MCF 10A (cell line): ENCODE measurements at regions not wholly inside any gene's neighbourhood (a gene's known extent, or its start where the extent isn't known, plus 50 kb on each side); places are given as distances from the start of the nearest gene placed in this dataset.

Experiments
- BruUV-seq: library from RNA; stranded (reverse); fragments of 400-500 nt; replicated peaks from 2 replicates; lab custom pipeline; 2021; lab: Mats Ljungman, UMichigan
- CTCF ChIA-PET: fragments of 300-600 bp; sonication (Branson Sonifier 250); formaldehyde crosslinking; extraction: SDS; loops from one replicate; lab custom pipeline; 2021; ENCODE audit warnings: antibody characterized with exemption, inconsistent platforms; lab: Yijun Ruan, JAX
- POLR2A ChIA-PET: fragments of 300-600, 350-650 bp; sonication (Branson Sonifier 250); formaldehyde crosslinking; extraction: SDS; loops from one replicate; lab custom pipeline; 2020; ENCODE audit warnings: antibody characterized with exemption, inconsistent platforms; lab: Yijun Ruan, JAX
- DNase-seq: peaks from one replicate; pipeline ENCODE4 v3.0.0-alpha.2; 2018; ENCODE audit not compliant: unreplicated experiment
- H3K27ac Mint-ChIP-seq: one replicate; pipeline ENCODE4 v1.8.0; 2022; ENCODE audit warnings: mild to moderate bottlenecking, low read depth, mixed read lengths; ENCODE audit not compliant: unreplicated experiment
- H3K27me3 Mint-ChIP-seq: one replicate; pipeline ENCODE4 v1.8.0; 2022; ENCODE audit warnings: mixed read lengths; ENCODE audit not compliant: insufficient read depth, unreplicated experiment
- H3K36me3 Mint-ChIP-seq: one replicate; pipeline ENCODE4 v1.8.0; 2022; ENCODE audit warnings: mild to moderate bottlenecking, moderate library complexity, mixed read lengths; ENCODE audit not compliant: insufficient read depth, unreplicated experiment
- H3K4me1 Mint-ChIP-seq: one replicate; pipeline ENCODE4 v1.8.0; 2022; ENCODE audit warnings: mixed read lengths; ENCODE audit not compliant: insufficient read depth, unreplicated experiment
- H3K4me3 Mint-ChIP-seq: one replicate; pipeline ENCODE4 v1.8.0; 2022; ENCODE audit warnings: mild to moderate bottlenecking, moderate library complexity, mixed read lengths; ENCODE audit not compliant: unreplicated experiment
- H3K9me3 Mint-ChIP-seq: one replicate; pipeline ENCODE4 v1.8.0; 2022; ENCODE audit warnings: mixed read lengths; ENCODE audit not compliant: unreplicated experiment
- intact Hi-C: fragments of 100-400 bp; cut with micrococcal nuclease; formaldehyde crosslinking; loops from 2 replicates; pipeline ENCODE4 v1.14.1; 2022
- TF ChIP-seq, protein P1 (sequence below): fragments of 200-600 bp; IDR thresholded peaks from one replicate; pipeline ENCODE4 v1.8.0; 2022; ENCODE audit warnings: antibody characterized with exemption, mild to moderate bottlenecking; ENCODE audit not compliant: unreplicated experiment

DNA sequence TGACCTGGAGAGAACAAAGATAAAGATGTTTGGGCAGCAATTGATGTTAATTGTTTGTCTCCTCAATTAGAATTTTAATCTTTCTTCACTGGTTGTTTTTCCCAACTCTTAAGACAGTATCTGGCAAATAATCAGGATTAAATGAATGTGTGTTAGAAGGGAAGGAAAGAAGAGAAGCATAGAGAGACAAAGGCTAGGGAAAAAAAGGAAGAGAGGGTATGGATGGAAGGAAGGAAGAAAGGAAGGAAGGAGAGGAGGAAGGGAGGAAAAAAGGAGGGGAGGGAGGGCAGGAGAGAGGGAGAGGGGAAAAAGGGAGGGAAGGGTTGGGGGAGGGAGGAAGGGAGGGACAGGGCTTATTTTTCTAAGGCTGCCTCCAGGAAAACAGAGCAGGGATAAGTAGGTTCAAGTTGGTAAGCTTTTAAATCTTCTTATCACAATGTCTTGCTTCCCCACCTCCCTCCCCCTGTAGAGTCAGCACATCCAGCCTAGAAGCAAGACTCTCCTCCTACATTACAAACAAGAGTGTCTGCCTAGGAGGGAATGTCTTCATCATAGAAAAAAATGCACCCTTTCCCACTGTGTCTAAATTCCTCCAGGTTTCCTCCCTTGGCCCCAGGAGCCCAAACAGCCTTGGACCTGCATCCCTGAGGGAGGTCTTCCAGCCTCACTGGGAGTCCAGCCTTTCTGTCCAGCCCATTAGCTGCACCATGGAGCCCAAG is 447.8 kb upstream of the JARID2 start:
- H3K4me3 Mint-ChIP-seq: no peak overlapping the region
- ChIA-PET CTCF (no interaction called here), POLR2A (interaction anchor here (1.7 kb wide), 1 partner anchor 54 kb away, joined by 6 read pairs; no protein-coding TSS in a partner anchor)
- DNase-seq: no peak
- peaks cover 21% of the 10 kb centered on the region for H3K4me1 Mint-ChIP-seq
- H3K36me3 Mint-ChIP-seq: peaks cover 5% of the 10 kb centered on the region
- H3K9me3 Mint-ChIP-seq: no peaks in the 10 kb centered on the region
- no TSS peak for BruUV-seq
- TF ChIP-seq, protein P1, sequence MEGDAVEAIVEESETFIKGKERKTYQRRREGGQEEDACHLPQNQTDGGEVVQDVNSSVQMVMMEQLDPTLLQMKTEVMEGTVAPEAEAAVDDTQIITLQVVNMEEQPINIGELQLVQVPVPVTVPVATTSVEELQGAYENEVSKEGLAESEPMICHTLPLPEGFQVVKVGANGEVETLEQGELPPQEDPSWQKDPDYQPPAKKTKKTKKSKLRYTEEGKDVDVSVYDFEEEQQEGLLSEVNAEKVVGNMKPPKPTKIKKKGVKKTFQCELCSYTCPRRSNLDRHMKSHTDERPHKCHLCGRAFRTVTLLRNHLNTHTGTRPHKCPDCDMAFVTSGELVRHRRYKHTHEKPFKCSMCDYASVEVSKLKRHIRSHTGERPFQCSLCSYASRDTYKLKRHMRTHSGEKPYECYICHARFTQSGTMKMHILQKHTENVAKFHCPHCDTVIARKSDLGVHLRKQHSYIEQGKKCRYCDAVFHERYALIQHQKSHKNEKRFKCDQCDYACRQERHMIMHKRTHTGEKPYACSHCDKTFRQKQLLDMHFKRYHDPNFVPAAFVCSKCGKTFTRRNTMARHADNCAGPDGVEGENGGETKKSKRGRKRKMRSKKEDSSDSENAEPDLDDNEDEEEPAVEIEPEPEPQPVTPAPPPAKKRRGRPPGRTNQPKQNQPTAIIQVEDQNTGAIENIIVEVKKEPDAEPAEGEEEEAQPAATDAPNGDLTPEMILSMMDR: no peak
- intact Hi-C loops: loop anchor here (1.0 kb wide), 1 partner anchor 54 kb away; no protein-coding TSS in a partner anchor
- H3K27ac Mint-ChIP-seq: peak overlapping the region; percentile 93
- no peaks in the 10 kb centered on the region for H3K27me3 Mint-ChIP-seq

DNA sequence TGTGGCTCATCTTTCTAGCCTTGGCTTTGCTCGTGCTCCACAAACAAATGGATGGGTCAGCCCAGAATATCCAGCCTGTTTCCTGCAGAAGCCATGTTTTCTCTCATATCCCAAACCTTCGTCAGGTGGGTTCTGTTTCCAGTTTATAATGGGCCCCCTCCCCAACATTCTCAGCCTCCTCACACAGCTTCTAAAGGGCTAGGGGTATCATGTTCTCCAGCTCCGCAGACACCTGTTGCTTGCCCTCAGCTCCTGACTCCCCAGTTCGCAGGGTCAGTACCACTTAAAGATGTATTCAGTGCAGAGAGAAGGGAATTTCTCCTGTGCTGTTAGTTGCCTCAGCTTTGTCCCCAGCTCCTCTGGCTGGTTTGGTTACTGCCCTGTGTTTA is 447.3 kb upstream of the JARID2 start:
- TF ChIP-seq, protein P1: no peak
- H3K4me3 Mint-ChIP-seq: no peak overlapping the region
- H3K27ac Mint-ChIP-seq: peak overlapping the region; percentile 11
- ChIA-PET POLR2A (no interaction called here), CTCF (no interaction called here)
- H3K9me3 Mint-ChIP-seq: no peaks in the 10 kb centered on the region
- BruUV-seq: no TSS peak
- H3K27me3 Mint-ChIP-seq: no peaks in the 10 kb centered on the region
- peaks cover 5% of the 10 kb centered on the region for H3K36me3 Mint-ChIP-seq
- peaks cover 26% of the 10 kb centered on the region for H3K4me1 Mint-ChIP-seq
- no peak for DNase-seq
- intact Hi-C loops: no loop called here

DNA sequence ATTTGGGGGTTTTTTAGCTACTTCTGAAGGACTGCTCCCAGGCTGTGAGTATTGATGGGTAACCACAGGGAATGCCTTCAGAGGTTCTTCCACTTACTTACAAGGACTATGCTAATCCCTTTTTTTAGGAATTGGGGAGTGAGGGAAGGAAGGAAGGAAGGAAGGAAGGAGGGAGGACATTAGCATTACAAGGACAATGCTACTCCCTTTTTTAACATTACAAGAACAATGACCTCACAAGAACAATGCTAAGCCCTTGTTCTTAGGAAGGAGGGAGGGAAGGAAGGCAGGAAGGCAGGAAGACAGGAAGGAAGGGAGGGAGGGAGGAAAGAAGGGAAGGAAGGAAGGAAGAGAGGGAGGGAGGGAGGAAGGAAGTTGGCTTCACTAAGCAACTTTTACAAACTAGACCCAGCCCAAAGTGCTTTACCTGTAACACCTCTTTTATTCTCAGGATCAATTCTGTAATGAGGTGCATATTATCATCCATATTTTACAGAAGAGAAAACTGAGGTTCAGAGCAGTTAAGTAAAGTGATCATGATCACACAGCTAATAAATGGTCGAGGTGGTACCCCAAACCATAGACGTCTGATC is 446.8 kb upstream of the JARID2 start:
- H3K27ac Mint-ChIP-seq: peak overlapping the region; percentile 11
- TF ChIP-seq, protein P1: no peak
- peaks cover 5% of the 10 kb centered on the region for H3K36me3 Mint-ChIP-seq
- intact Hi-C loops: no loop called here
- ChIA-PET POLR2A (interaction anchor here (0.9 kb wide), 1 partner anchor 55 kb away, joined by 3 read pairs; no protein-coding TSS in a partner anchor), CTCF (no interaction called here)
- H3K27me3 Mint-ChIP-seq: no peaks in the 10 kb centered on the region
- H3K4me1 Mint-ChIP-seq: peaks cover 31% of the 10 kb centered on the region
- no TSS peak for BruUV-seq
- H3K4me3 Mint-ChIP-seq: no peak overlapping the region
- DNase-seq: no peak
- no peaks in the 10 kb centered on the region for H3K9me3 Mint-ChIP-seq

DNA sequence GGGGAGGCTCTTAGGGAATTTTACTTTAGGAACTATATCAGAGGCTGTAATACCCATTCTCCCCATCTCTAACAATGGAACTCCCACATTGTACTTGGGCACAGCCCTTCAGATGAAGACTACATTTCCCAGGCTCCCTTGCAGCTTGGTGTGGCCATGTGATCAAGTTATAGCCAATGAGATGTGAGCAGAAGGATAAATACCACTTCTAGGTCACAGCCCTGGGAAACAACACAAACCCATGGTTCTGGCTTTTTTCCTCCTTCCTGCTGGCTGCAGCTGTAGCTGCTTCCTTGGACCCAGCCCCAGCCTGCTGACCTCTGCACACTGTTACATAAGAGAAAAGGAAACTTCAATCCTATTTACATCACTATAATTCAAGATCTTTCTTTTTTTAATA is 445.9 kb upstream of the JARID2 start:
- TF ChIP-seq, protein P1: no peak
- POLR2A ChIA-PET: interaction anchor here (0.9 kb wide), 1 partner anchor 56 kb away, joined by 3 read pairs; no protein-coding TSS in a partner anchor
- intact Hi-C loops: loop anchor here (5.0 kb wide), 1 partner anchor 447 kb away; the partner anchor contains the start of gene JARID2
- Mint-ChIP-seq H3K36me3 (peaks cover 5% of the 10 kb centered on the region), H3K9me3 (no peaks in the 10 kb centered on the region), H3K4me3 (no peak overlapping the region), H3K27me3 (no peaks in the 10 kb centered on the region), H3K4me1 (peaks cover 33% of the 10 kb centered on the region), H3K27ac (no peak overlapping the region)
- BruUV-seq: no TSS peak
- CTCF ChIA-PET: no interaction called here
- DNase-seq: peak; percentile 83
